ENCODE measurements at regions not wholly inside any gene's neighbourhood (a gene's known extent, or its start where the extent isn't known, plus 50 kb on each side); places are given as distances from the start of the nearest gene placed in this dataset.

DNA sequence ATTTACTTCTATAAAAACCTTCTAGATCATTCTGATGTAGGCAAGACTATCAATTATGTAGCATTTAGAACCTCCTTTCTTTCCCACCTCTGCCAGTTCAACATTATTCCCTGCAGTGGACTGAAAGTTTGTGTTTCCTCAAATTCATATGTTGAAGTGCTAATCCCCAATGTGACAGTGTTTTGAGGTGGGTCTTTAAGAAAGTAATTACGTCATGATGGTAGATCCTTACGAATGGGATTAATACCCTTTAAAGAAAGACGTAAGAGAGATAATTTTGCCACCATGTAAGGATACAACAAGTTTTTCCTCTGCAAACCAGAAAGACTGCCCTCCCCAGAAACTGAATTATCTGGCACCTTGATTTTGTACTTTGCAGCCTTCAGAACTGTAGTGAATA, 1489.7 kb upstream of the SEL1L start (continued):
- TF ChIP-seq, protein P1, sequence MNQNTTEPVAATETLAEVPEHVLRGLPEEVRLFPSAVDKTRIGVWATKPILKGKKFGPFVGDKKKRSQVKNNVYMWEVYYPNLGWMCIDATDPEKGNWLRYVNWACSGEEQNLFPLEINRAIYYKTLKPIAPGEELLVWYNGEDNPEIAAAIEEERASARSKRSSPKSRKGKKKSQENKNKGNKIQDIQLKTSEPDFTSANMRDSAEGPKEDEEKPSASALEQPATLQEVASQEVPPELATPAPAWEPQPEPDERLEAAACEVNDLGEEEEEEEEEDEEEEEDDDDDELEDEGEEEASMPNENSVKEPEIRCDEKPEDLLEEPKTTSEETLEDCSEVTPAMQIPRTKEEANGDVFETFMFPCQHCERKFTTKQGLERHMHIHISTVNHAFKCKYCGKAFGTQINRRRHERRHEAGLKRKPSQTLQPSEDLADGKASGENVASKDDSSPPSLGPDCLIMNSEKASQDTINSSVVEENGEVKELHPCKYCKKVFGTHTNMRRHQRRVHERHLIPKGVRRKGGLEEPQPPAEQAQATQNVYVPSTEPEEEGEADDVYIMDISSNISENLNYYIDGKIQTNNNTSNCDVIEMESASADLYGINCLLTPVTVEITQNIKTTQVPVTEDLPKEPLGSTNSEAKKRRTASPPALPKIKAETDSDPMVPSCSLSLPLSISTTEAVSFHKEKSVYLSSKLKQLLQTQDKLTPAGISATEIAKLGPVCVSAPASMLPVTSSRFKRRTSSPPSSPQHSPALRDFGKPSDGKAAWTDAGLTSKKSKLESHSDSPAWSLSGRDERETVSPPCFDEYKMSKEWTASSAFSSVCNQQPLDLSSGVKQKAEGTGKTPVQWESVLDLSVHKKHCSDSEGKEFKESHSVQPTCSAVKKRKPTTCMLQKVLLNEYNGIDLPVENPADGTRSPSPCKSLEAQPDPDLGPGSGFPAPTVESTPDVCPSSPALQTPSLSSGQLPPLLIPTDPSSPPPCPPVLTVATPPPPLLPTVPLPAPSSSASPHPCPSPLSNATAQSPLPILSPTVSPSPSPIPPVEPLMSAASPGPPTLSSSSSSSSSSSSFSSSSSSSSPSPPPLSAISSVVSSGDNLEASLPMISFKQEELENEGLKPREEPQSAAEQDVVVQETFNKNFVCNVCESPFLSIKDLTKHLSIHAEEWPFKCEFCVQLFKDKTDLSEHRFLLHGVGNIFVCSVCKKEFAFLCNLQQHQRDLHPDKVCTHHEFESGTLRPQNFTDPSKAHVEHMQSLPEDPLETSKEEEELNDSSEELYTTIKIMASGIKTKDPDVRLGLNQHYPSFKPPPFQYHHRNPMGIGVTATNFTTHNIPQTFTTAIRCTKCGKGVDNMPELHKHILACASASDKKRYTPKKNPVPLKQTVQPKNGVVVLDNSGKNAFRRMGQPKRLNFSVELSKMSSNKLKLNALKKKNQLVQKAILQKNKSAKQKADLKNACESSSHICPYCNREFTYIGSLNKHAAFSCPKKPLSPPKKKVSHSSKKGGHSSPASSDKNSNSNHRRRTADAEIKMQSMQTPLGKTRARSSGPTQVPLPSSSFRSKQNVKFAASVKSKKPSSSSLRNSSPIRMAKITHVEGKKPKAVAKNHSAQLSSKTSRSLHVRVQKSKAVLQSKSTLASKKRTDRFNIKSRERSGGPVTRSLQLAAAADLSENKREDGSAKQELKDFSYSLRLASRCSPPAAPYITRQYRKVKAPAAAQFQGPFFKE (tag by site-specific recombination; IDR thresholded peaks at IDR 0.05; ENCODE audit: borderline replicate concordance), result no peak
- TF ChIP-seq ZNF24 (tag by site-specific recombination; IDR thresholded peaks at IDR 0.05) (no peak), TRIM28 (IDR thresholded peaks at IDR 0.05; ENCODE audit: borderline replicate concordance, low read length) (no peak), ZNF610 (tag by site-specific recombination; IDR thresholded peaks at IDR 0.05; ENCODE audit: borderline replicate concordance) (no peak), BCL11B (tag by site-specific recombination; IDR thresholded peaks at IDR 0.05; ENCODE audit: low read depth) (no peak), ZNF112 (tag by site-specific recombination; IDR thresholded peaks at IDR 0.05) (no peak), SETDB1 (IDR thresholded peaks at IDR 0.05; ENCODE audit: insufficient read length, low read length) (no peak), ZNF169 (tag by site-specific recombination; IDR thresholded peaks at IDR 0.05) (no peak), ZFP37 (tag by site-specific recombination; IDR thresholded peaks at IDR 0.05) (no peak), ZNF677 (tag by site-specific recombination; IDR thresholded peaks at IDR 0.05) (no peak), ZNF214 (tag by site-specific recombination; IDR thresholded peaks at IDR 0.05; ENCODE audit: borderline replicate concordance) (no peak)
- TF ChIP-seq, protein P2, sequence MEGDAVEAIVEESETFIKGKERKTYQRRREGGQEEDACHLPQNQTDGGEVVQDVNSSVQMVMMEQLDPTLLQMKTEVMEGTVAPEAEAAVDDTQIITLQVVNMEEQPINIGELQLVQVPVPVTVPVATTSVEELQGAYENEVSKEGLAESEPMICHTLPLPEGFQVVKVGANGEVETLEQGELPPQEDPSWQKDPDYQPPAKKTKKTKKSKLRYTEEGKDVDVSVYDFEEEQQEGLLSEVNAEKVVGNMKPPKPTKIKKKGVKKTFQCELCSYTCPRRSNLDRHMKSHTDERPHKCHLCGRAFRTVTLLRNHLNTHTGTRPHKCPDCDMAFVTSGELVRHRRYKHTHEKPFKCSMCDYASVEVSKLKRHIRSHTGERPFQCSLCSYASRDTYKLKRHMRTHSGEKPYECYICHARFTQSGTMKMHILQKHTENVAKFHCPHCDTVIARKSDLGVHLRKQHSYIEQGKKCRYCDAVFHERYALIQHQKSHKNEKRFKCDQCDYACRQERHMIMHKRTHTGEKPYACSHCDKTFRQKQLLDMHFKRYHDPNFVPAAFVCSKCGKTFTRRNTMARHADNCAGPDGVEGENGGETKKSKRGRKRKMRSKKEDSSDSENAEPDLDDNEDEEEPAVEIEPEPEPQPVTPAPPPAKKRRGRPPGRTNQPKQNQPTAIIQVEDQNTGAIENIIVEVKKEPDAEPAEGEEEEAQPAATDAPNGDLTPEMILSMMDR (tag by site-specific recombination; IDR thresholded peaks at IDR 0.05), result no peak
- TF ChIP-seq, protein P3, sequence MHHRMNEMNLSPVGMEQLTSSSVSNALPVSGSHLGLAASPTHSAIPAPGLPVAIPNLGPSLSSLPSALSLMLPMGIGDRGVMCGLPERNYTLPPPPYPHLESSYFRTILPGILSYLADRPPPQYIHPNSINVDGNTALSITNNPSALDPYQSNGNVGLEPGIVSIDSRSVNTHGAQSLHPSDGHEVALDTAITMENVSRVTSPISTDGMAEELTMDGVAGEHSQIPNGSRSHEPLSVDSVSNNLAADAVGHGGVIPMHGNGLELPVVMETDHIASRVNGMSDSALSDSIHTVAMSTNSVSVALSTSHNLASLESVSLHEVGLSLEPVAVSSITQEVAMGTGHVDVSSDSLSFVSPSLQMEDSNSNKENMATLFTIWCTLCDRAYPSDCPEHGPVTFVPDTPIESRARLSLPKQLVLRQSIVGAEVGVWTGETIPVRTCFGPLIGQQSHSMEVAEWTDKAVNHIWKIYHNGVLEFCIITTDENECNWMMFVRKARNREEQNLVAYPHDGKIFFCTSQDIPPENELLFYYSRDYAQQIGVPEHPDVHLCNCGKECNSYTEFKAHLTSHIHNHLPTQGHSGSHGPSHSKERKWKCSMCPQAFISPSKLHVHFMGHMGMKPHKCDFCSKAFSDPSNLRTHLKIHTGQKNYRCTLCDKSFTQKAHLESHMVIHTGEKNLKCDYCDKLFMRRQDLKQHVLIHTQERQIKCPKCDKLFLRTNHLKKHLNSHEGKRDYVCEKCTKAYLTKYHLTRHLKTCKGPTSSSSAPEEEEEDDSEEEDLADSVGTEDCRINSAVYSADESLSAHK (tag by site-specific recombination; IDR thresholded peaks at IDR 0.05), result no peak

DNA sequence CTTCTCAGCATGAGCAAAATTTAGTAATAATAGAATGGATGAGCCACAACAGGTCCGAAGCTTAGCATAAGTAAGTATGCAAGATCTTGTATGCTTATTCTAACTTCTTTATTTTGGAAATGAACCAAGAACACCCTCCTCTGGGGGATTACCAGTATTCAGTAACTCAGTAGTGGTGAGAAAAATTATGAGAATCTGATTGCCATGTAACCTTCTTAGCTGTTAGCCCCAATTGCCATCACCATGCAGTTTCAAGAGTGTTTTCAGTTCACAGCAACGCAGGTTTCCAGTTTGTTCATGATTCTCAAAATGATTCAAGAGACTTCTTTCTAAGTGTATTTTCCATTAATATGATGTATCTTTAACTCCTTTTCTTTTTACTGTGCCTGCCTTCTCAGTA, 1507.6 kb upstream of the SEL1L start:
- H3K27ac ChIP-seq (ENCODE audit: extremely low read depth, low read depth, low read length), result no peak overlapping the region
- H3K4me3 ChIP-seq (ENCODE audit: low read depth, low read length), result no peak overlapping the region
- CTCF ChIA-PET, result no interaction called here
- no peaks in the 10 kb centered on the region for H3K36me3 ChIP-seq (ENCODE audit: control insufficient read depth in 2 of 2, insufficient read depth in 1 of 2, low read length in 2 of 2)
- H3K9me3 ChIP-seq (ENCODE audit: control insufficient read depth, insufficient read depth, low read depth, low read length), result no peaks in the 10 kb centered on the region
- TF ChIP-seq ZSCAN23 (tag by site-specific recombination; IDR thresholded peaks at IDR 0.05), result no peak
- no peak for TF ChIP-seq ZNF223 (tag by site-specific recombination; IDR thresholded peaks at IDR 0.05)
- no peak for TF ChIP-seq ZNF623 (tag by site-specific recombination; IDR thresholded peaks at IDR 0.05)
- TF ChIP-seq HOXA7 (CRISPR knock-in tag; IDR thresholded peaks at IDR 0.05; ENCODE audit: borderline replicate concordance), result no peak
- TF ChIP-seq ZNF670 (tag by site-specific recombination; IDR thresholded peaks at IDR 0.05; ENCODE audit: low read depth), result no peak
- TF ChIP-seq ZNF571 (tag by site-specific recombination; IDR thresholded peaks at IDR 0.05), result no peak
- no peak for TF ChIP-seq SCRT1 (tag by site-specific recombination; IDR thresholded peaks at IDR 0.05; ENCODE audit: borderline replicate concordance)
- no peak for TF ChIP-seq ZEB2 (tag by site-specific recombination; IDR thresholded peaks at IDR 0.05)
- TF ChIP-seq, protein P4, sequence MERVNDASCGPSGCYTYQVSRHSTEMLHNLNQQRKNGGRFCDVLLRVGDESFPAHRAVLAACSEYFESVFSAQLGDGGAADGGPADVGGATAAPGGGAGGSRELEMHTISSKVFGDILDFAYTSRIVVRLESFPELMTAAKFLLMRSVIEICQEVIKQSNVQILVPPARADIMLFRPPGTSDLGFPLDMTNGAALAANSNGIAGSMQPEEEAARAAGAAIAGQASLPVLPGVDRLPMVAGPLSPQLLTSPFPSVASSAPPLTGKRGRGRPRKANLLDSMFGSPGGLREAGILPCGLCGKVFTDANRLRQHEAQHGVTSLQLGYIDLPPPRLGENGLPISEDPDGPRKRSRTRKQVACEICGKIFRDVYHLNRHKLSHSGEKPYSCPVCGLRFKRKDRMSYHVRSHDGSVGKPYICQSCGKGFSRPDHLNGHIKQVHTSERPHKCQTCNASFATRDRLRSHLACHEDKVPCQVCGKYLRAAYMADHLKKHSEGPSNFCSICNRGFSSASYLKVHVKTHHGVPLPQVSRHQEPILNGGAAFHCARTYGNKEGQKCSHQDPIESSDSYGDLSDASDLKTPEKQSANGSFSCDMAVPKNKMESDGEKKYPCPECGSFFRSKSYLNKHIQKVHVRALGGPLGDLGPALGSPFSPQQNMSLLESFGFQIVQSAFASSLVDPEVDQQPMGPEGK (tag by site-specific recombination; IDR thresholded peaks at IDR 0.05), result no peak
- TF ChIP-seq ZNF48 (tag by site-specific recombination; IDR thresholded peaks at IDR 0.05), result no peak
- no peak for TF ChIP-seq ZNF701 (tag by site-specific recombination; IDR thresholded peaks at IDR 0.05)
- TF ChIP-seq, protein P5, sequence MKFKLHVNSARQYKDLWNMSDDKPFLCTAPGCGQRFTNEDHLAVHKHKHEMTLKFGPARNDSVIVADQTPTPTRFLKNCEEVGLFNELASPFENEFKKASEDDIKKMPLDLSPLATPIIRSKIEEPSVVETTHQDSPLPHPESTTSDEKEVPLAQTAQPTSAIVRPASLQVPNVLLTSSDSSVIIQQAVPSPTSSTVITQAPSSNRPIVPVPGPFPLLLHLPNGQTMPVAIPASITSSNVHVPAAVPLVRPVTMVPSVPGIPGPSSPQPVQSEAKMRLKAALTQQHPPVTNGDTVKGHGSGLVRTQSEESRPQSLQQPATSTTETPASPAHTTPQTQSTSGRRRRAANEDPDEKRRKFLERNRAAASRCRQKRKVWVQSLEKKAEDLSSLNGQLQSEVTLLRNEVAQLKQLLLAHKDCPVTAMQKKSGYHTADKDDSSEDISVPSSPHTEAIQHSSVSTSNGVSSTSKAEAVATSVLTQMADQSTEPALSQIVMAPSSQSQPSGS (tag by site-specific recombination; IDR thresholded peaks at IDR 0.05; ENCODE audit: low read depth), result no peak
- H3K4me1 ChIP-seq (ENCODE audit: control insufficient read depth, insufficient read depth, low read length), result no peaks in the 10 kb centered on the region
- POLR2A ChIA-PET, result no interaction called here
